ENCODE measurements at regions not wholly inside any gene's neighbourhood (a gene's known extent, or its start where the extent isn't known, plus 50 kb on each side); places are given as distances from the start of the nearest gene placed in this dataset.
"Not testable (repeated sequence)": the region's sequence is repeated elsewhere in the genome, so short reads cannot be mapped to it uniquely, and the experiment has no call there.

DNA sequence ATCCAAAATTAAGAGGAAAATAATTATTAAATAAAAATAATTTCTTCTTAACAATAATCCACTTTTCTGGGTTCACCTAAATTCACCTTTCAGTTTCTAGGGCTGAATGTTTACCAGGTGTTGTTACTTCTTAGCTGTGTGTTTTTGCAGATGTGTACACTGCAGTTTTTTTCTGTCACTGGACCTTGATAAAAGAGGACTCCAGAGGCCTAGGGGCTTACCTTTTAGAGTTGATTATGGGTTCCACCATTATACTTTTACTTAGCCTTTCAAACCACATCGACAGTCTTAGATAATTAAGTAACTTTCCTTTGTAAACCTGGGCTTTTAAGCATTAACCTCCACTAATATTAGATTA, 766.5 kb downstream of the BCKDHB start:
- TF ChIP-seq, protein P1, sequence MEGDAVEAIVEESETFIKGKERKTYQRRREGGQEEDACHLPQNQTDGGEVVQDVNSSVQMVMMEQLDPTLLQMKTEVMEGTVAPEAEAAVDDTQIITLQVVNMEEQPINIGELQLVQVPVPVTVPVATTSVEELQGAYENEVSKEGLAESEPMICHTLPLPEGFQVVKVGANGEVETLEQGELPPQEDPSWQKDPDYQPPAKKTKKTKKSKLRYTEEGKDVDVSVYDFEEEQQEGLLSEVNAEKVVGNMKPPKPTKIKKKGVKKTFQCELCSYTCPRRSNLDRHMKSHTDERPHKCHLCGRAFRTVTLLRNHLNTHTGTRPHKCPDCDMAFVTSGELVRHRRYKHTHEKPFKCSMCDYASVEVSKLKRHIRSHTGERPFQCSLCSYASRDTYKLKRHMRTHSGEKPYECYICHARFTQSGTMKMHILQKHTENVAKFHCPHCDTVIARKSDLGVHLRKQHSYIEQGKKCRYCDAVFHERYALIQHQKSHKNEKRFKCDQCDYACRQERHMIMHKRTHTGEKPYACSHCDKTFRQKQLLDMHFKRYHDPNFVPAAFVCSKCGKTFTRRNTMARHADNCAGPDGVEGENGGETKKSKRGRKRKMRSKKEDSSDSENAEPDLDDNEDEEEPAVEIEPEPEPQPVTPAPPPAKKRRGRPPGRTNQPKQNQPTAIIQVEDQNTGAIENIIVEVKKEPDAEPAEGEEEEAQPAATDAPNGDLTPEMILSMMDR (IDR thresholded peaks at IDR 0.05; ENCODE audit: unreplicated experiment): no peak
- Mint-ChIP-seq H3K27me3 (ENCODE audit: unreplicated experiment) (no peaks in the 10 kb centered on the region), H3K27ac (ENCODE audit: unreplicated experiment) (no peak overlapping the region), H3K36me3 (ENCODE audit: insufficient read depth, unreplicated experiment) (no peaks in the 10 kb centered on the region), H3K9me3 (ENCODE audit: low read depth, unreplicated experiment) (peaks cover 5% of the 10 kb centered on the region), H3K4me3 (ENCODE audit: low read depth, unreplicated experiment) (no peak overlapping the region), H3K4me1 (ENCODE audit: low read depth, unreplicated experiment) (no peaks in the 10 kb centered on the region)
- intact Hi-C loops (cut with micrococcal nuclease; ENCODE audit: unreplicated experiment): no loop called here
- no peak for DNase-seq
- CTCF ChIA-PET: no interaction called here
- BruUV-seq (replicated peaks): no TSS peak

DNA sequence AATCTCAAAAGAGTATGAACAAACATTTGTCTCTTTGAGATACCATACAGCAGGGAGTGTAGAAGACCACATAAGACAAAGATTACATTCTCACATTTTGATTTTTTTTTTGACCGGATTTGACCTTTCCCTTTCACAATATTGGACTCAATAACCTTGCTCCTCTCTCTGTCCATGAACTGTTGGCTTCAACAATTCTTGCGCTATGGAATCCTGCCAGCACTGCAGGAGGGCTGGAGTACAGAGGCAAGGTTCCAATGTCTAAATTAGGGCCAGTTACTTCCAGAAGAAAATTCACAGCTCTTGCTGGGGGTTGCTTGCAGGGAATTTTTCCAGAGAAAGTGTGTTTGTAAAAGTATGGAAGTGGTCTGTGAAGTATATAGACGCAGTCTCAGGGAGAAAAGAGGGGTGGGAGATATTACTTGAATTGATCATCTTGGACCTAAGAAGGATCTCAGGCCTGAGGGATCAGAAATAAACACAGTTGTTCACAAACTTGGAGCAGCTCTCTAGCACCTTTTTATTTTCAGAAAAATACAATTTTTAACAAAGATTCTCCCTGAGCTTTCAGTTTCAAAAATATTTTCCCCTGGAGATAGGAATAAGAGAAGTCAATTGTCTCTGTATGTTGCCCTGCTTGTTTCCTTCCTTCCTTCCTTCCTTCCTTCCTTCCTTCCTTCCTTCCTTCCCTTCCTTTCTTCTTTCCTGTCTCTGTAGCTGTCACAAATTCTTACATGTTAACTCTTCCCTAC, 765.9 kb downstream of the BCKDHB start:
- Mint-ChIP-seq H3K9me3 (ENCODE audit: low read depth, unreplicated experiment) (peaks cover 5% of the 10 kb centered on the region), H3K27me3 (ENCODE audit: unreplicated experiment) (no peaks in the 10 kb centered on the region), H3K4me3 (ENCODE audit: low read depth, unreplicated experiment) (no peak overlapping the region), H3K36me3 (ENCODE audit: insufficient read depth, unreplicated experiment) (no peaks in the 10 kb centered on the region), H3K4me1 (ENCODE audit: low read depth, unreplicated experiment) (no peaks in the 10 kb centered on the region), H3K27ac (ENCODE audit: unreplicated experiment) (no peak overlapping the region)
- intact Hi-C loops (cut with micrococcal nuclease; ENCODE audit: unreplicated experiment): no loop called here
- TF ChIP-seq, protein P1 (IDR thresholded peaks at IDR 0.05; ENCODE audit: unreplicated experiment): no peak
- CTCF ChIA-PET: no interaction called here
- DNase-seq: no peak
- BruUV-seq (replicated peaks): no TSS peak

DNA sequence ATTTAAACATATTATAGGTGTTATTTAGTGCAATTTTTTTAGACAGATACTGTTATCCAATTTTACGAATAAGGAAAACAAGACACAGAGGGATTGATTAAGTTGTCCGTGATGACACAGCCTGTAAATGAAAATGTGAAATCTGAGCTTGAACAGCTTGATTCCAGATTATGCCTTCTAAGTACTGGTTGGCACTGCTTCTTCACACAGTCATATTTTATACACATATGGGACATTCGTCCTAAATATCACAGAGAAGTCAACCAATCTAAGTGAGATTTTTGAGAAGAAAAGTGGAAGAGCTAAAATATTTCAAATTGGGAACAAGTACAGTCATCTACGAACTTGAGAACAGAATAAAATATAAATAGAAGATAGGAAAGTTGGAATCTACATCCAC, 756.3 kb downstream of the BCKDHB start:
- CTCF ChIA-PET: no interaction called here
- no peaks in the 10 kb centered on the region for H3K27me3 Mint-ChIP-seq (ENCODE audit: unreplicated experiment)
- H3K4me3 Mint-ChIP-seq (ENCODE audit: low read depth, unreplicated experiment): no peak overlapping the region
- DNase-seq: no peak
- no peaks in the 10 kb centered on the region for H3K4me1 Mint-ChIP-seq (ENCODE audit: low read depth, unreplicated experiment)
- BruUV-seq (replicated peaks): no TSS peak
- peaks cover 4% of the 10 kb centered on the region for H3K9me3 Mint-ChIP-seq (ENCODE audit: low read depth, unreplicated experiment)
- TF ChIP-seq, protein P1 (IDR thresholded peaks at IDR 0.05; ENCODE audit: unreplicated experiment): no peak
- H3K36me3 Mint-ChIP-seq (ENCODE audit: insufficient read depth, unreplicated experiment): no peaks in the 10 kb centered on the region
- no peak overlapping the region for H3K27ac Mint-ChIP-seq (ENCODE audit: unreplicated experiment)
- intact Hi-C loops (cut with micrococcal nuclease; ENCODE audit: unreplicated experiment): no loop called here

DNA sequence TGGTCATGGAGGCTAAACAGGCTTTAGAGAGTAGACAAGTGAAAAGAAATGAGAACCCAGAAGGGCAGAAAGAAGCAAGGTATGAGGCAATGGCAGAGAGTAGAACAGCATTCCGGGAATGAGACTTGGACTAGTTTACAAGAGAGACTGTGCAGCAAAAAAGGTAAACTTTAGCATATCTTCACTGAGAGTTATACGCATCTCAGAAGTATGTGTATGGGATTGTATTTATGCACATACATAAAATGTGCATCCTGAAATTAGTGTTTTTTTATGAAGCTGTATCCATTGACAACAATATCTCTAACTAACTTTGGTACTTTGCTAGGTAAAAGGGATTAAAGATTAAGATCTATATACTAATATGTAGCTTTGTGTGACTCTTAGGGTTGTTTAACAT, 753.6 kb downstream of the BCKDHB start:
- Mint-ChIP-seq H3K9me3 (ENCODE audit: low read depth, unreplicated experiment) (peaks cover 4% of the 10 kb centered on the region), H3K36me3 (ENCODE audit: insufficient read depth, unreplicated experiment) (no peaks in the 10 kb centered on the region), H3K27me3 (ENCODE audit: unreplicated experiment) (no peaks in the 10 kb centered on the region), H3K4me3 (ENCODE audit: low read depth, unreplicated experiment) (no peak overlapping the region), H3K27ac (ENCODE audit: unreplicated experiment) (no peak overlapping the region), H3K4me1 (ENCODE audit: low read depth, unreplicated experiment) (no peaks in the 10 kb centered on the region)
- TF ChIP-seq, protein P1 (IDR thresholded peaks at IDR 0.05; ENCODE audit: unreplicated experiment): no peak
- CTCF ChIA-PET: no interaction called here
- BruUV-seq (replicated peaks): no TSS peak
- no peak for DNase-seq
- intact Hi-C loops (cut with micrococcal nuclease; ENCODE audit: unreplicated experiment): no loop called here

DNA sequence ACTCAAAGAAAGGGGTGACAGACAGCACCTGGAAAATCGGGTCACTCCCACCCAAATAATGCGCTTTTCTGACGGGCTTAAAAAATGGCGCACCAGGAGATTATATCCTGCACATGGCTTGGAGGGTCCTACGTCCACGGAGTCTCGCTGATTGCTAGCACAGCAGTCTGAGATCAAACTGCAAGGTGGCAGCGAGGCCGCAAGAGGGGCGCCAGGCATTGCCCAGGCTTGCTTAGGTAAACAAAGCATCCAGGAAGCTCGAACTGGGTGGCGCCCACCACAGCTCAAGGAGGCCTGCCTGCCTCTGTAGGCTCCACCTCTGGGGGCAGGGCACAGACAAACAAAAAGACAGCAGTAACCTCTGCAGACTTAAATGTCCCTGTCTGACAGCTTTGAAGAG, 741.5 kb downstream of the BCKDHB start:
- H3K36me3 Mint-ChIP-seq (ENCODE audit: insufficient read depth, unreplicated experiment); CTCF ChIA-PET; H3K9me3 Mint-ChIP-seq (ENCODE audit: low read depth, unreplicated experiment); BruUV-seq (replicated peaks); H3K4me1 Mint-ChIP-seq (ENCODE audit: low read depth, unreplicated experiment); DNase-seq; H3K4me3 Mint-ChIP-seq (ENCODE audit: low read depth, unreplicated experiment); H3K27ac Mint-ChIP-seq (ENCODE audit: unreplicated experiment); H3K27me3 Mint-ChIP-seq (ENCODE audit: unreplicated experiment); intact Hi-C loops (cut with micrococcal nuclease; ENCODE audit: unreplicated experiment): not testable (repeated sequence)

Measured in Calu3 (cell line).